ENCODE measurements at regions not wholly inside any gene's neighbourhood (a gene's known extent, or its start where the extent isn't known, plus 50 kb on each side); places are given as distances from the start of the nearest gene placed in this dataset.
A peak's percentile ranks its signal among the peaks of the same experiment; 100 is the strongest.
"Not testable (repeated sequence)": the region's sequence is repeated elsewhere in the genome, so short reads cannot be mapped to it uniquely, and the experiment has no call there.

DNA sequence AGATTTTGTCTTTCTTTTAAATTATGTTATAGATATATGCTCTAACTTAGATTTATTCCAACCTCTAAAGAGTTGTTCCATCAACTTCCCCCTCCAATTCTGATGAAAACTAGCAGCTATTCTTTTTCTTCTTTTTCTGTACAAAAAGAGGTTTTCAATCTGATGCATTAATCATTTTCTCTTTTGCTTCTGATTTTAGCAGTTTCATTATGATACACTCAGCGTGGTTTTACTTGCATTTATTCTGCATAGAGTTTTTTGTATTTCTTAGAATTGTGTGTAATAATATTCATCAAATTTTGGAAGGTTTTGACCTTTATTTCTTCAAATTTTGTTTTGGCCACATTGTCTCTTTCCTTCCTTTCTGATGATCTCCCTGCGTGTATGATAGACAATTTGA lies 968.1 kb upstream of the CDH18 start:
- no peak overlapping the region for H3K4me3 Mint-ChIP-seq
- peaks cover 0 to 4% of the 10 kb centered on the region in 2 donors for H3K9me3 Mint-ChIP-seq
- ATAC-seq (replicated peaks) (no peak), DNase-seq (no peak)
- no peaks in the 10 kb centered on the region for H3K27me3 Mint-ChIP-seq
- no peak overlapping the region for H3K27ac Mint-ChIP-seq
- H3K4me1 Mint-ChIP-seq (ENCODE audit: low read depth in 2 of 2): no peaks in the 10 kb centered on the region
- no peaks in the 10 kb centered on the region for H3K36me3 Mint-ChIP-seq (ENCODE audit: insufficient read depth)

DNA sequence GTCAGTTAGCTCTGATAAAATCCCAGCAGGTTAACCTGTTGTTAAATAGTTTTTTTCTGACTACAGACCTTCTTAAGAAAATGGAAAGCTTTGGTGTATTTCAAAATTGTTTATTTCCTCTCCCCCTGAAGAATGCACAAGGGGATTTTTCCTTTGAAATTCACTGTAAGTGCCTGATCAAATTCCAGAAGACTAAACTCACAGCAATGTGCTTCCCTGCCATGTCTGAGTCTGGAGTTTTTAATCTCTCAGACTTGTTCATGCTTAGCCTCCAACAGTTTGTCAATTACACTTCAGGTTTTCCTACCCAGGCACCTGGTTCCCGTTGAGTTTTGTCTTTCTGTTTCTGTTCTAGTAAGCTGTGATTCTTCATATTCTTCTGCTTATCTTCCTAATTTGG lies 961.6 kb upstream of the CDH18 start:
- no peaks in the 10 kb centered on the region for H3K36me3 Mint-ChIP-seq (ENCODE audit: insufficient read depth)
- H3K4me1 Mint-ChIP-seq (ENCODE audit: low read depth in 2 of 2): no peaks in the 10 kb centered on the region
- H3K9me3 Mint-ChIP-seq: peaks cover 3 to 6% of the 10 kb centered on the region in 2 donors
- no peak overlapping the region for H3K27ac Mint-ChIP-seq
- H3K27me3 Mint-ChIP-seq: no peaks in the 10 kb centered on the region
- DNase-seq (no peak), ATAC-seq (replicated peaks) (no peak)
- no peak overlapping the region for H3K4me3 Mint-ChIP-seq

DNA sequence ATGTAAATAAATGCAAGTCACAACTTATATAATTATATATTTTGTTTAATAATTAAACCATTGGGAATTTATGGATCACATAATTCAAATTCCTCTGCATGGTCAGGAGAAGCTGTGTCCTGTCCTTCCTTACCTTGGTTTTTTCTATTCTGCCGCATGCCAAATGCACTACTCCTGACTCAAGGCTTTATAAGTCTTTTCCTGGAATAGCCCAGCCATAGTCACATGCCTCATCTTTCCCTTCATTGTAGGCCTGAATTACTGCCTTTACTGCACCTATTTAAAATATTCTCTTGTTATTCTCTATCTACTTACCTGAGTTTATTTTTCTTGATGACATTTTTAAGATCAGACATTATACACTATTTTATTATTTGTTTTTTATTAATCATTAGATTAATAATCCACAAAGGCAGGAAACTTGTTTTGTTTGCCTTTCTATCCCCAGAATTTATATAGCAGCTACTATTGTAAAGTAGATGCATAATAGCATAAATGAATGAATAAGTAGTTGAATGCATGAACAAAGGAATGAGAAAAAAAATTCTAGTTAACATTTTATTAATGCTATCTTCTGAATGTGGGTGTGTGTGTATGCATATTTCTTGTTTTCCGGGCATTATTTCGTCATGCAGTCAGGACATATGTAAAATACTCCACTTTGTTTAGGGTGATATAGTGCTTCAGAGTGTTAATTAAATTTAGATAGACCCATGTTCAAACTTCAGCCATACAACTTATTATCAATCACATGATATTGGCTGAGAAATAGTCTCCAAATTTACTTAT lies 955.4 kb upstream of the CDH18 start:
- not testable (repeated sequence) for H3K27me3 Mint-ChIP-seq; H3K4me3 Mint-ChIP-seq; ATAC-seq (replicated peaks); H3K36me3 Mint-ChIP-seq (ENCODE audit: insufficient read depth); H3K9me3 Mint-ChIP-seq; H3K27ac Mint-ChIP-seq; H3K4me1 Mint-ChIP-seq (ENCODE audit: low read depth in 2 of 2); DNase-seq

DNA sequence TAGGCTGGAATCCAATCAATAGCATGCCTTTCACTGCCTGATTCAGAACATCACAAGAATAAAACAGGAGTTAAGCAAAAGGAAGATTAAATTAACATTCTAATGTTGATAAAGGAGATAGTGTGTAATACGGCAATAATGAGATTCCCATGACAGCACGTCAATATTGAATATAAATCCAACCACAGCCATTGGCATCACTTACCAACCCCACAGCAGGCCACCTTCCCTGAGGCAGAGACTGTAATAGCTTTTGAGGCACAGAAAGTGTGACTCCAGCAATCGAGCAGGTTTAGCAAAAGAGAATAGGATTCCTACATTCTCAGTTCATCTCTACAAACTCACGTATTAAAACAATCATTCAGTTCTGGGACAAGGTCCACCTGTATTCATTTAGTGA lies 954.6 kb upstream of the CDH18 start:
- ATAC-seq (replicated peaks); H3K4me3 Mint-ChIP-seq; H3K9me3 Mint-ChIP-seq; H3K27me3 Mint-ChIP-seq; H3K27ac Mint-ChIP-seq; H3K4me1 Mint-ChIP-seq (ENCODE audit: low read depth in 2 of 2); H3K36me3 Mint-ChIP-seq (ENCODE audit: insufficient read depth); DNase-seq: not testable (repeated sequence)

DNA sequence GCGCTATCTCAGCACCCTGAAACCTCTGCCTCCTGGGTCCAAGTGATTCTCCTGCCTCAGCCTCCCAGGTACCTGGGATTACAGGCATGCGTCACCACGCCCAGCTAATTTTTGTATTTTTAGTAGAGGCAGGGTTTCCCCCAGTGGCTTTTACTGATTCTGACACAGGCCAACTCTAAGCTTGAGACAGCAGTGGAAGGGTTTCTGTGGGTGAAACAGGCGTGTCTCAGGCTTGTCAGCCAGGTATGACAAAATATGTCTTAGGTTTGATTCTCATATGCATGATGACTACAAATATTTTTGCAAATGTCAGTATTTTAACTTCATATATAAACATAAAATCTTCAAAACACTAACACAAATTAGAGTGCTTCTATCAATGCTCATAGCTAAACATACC lies 952.8 kb upstream of the CDH18 start:
- ATAC-seq (replicated peaks); H3K9me3 Mint-ChIP-seq; H3K36me3 Mint-ChIP-seq (ENCODE audit: insufficient read depth); H3K4me1 Mint-ChIP-seq (ENCODE audit: low read depth in 2 of 2); H3K4me3 Mint-ChIP-seq; H3K27ac Mint-ChIP-seq; H3K27me3 Mint-ChIP-seq; DNase-seq: not testable (repeated sequence)

DNA sequence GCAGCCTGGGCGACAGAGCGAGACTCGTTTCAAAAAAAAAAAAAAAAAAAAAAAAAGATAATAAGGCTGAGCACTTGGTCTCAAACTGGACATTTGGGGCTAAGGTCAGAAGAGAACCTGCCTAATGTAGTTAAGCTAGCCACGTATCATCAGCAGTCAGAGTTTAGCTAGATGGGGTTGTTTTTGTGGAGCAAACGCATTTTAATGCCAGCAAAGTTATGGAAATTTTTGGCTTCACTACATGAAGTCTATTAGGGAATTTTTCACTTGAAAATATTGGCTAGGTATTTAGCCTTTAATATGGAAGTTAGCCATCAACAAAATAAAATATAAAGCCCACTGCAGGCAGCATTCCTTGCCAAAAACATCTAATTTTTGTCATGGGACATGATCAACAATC lies 902.9 kb upstream of the CDH18 start:
- H3K4me3 Mint-ChIP-seq; H3K27ac Mint-ChIP-seq; DNase-seq; H3K27me3 Mint-ChIP-seq; H3K4me1 Mint-ChIP-seq (ENCODE audit: low read depth in 2 of 2); ATAC-seq (replicated peaks); H3K36me3 Mint-ChIP-seq (ENCODE audit: insufficient read depth); H3K9me3 Mint-ChIP-seq: not testable (repeated sequence)

DNA sequence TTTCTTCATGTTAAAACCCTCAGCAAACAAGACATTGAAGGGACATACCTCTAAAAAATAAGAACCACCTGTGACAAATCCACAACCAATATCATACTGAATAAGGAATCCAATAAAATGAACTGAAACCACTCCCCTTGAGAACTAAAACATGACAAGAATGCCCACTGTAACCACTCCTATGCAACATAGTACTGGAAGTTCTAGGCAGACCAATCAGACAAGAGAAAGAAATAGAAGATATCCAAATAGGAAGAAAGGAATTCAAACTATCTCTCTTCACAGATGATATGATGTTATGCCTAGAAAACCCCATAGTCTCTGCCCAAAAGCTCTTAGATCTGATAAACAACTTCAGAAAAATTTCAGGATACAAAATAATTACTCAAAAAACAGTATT lies 887.7 kb upstream of the CDH18 start:
- not testable (repeated sequence) for H3K27ac Mint-ChIP-seq; DNase-seq; H3K27me3 Mint-ChIP-seq; H3K4me1 Mint-ChIP-seq (ENCODE audit: low read depth in 2 of 2); ATAC-seq (replicated peaks); H3K9me3 Mint-ChIP-seq; H3K4me3 Mint-ChIP-seq; H3K36me3 Mint-ChIP-seq (ENCODE audit: insufficient read depth)

DNA sequence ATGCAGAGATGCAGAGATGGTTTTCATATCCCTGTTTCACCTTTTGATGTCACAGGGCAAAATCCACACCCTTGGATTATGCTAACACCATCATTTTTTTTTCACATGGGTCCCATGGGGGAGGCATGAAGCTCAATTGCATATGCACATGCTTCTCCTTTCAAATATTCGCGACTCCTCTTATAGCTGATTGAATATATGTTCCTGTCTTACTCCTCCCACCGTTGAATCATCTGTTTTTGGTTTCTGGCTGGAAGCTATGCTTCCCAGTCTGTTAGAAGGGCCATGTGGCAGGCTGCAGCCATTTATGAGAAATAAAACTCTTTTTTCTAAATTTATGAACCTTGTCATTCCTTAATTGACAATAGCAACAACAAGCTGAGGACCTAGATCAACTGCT lies 877.9 kb upstream of the CDH18 start:
- not testable (repeated sequence) for H3K4me1 Mint-ChIP-seq (ENCODE audit: low read depth in 2 of 2); H3K27ac Mint-ChIP-seq; DNase-seq; ATAC-seq (replicated peaks); H3K27me3 Mint-ChIP-seq; H3K36me3 Mint-ChIP-seq (ENCODE audit: insufficient read depth); H3K4me3 Mint-ChIP-seq; H3K9me3 Mint-ChIP-seq

DNA sequence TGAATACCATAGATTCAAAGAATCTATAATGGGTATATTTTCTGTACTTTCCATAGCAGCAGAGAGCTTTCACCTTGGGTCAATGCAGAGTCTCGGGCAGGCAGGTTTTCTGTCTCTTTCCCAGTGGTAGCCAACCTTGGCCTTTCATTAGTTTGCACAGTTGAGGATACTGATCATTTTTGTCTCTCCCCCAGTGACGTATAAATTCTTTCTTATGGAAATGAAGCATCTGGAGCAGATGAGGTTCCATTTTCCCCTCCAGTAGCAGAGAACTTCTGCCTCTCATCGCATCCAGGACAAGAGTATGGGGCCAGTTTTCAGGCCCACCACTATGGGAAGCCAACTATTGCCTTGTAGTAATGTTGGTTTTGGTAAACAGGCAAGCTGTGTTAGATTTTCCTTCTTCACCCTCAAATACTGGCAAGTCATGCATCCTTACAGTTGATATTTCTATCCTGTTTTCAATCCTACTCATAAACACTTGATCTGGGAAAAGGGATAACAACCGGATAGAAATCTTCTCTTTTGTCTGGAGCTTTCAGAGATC lies 845.2 kb upstream of the CDH18 start:
- Mint-ChIP-seq H3K4me1 (ENCODE audit: low read depth in 2 of 2) (no peaks in the 10 kb centered on the region), H3K36me3 (ENCODE audit: insufficient read depth) (no peaks in the 10 kb centered on the region), H3K9me3 (peaks cover 3 to 18% of the 10 kb centered on the region in 2 donors), H3K27ac (no peak overlapping the region), H3K27me3 (peaks cover 0 to 9% of the 10 kb centered on the region in 2 donors), H3K4me3 (no peak overlapping the region)
- DNase-seq: no peak
- ATAC-seq (replicated peaks): no peak

DNA sequence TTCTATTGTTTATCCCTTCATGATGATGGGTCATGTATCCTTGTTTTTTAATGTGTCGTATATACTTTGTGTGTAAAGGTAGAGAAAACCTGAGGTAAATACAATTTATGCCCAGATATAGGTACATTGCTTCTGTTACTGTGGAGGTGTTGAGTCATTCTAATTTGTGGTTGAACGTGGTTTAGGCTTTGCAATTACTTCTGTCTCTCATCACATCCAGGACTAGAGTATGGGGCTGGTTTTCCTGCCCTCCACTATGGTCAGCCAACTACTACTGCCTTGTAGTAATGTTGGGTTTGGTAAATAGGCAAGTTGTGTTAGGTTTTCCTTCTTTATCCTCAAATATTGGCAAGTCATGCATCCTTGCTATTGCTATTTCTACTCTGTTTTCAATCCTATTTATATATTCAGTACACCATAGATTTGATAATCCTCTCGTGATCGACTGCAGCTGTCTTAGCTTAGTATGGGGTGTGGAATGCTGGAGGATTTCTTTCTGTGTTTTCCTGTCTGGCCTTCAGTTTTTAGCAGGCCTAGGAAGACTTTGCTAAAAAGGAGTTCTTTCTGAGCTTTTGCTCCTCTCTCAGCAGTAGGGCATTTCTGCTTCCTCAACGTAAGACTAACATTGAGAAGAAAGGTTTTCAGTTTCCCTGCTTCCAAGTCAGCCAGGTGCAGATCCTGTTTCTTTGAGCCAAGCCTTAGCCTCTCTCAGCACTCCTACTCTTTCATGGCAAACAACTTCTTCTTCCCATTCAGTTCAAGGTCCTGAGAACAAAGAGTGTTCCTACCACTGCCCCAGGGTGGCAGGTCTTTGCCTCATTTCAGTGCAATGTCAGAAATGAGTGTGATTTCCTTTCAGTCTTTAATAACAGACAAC lies 844.4 kb upstream of the CDH18 start:
- Mint-ChIP-seq H3K36me3 (ENCODE audit: insufficient read depth) (no peaks in the 10 kb centered on the region), H3K27me3 (peaks cover 0 to 9% of the 10 kb centered on the region in 2 donors), H3K27ac (peak overlapping the region in 1 of 2 donors; percentile 6), H3K4me3 (no peak overlapping the region), H3K9me3 (peaks cover 3 to 18% of the 10 kb centered on the region in 2 donors), H3K4me1 (ENCODE audit: low read depth in 2 of 2) (no peaks in the 10 kb centered on the region)
- ATAC-seq (replicated peaks) (no peak), DNase-seq (no peak)

DNA sequence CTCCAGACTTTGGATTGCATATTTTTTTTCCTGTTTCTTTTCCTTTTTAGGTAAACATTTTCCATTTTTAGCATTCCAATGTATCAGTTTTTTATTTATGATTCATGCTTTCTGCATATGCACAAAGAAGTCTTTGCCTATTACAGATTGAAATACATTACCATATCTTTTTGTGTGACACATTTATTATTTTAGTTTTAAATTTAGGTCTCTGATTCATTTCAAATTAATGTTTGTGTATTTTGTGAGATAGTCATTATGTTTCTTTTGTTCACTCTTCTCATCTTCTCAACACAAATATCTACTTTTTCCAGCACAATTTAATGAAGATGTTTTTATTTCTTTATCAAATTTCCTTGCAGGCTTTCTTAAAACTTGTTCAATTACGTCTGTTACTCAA lies 838.0 kb upstream of the CDH18 start:
- H3K4me1 Mint-ChIP-seq (ENCODE audit: low read depth in 2 of 2); H3K36me3 Mint-ChIP-seq (ENCODE audit: insufficient read depth); DNase-seq; H3K27me3 Mint-ChIP-seq; H3K9me3 Mint-ChIP-seq; H3K4me3 Mint-ChIP-seq; H3K27ac Mint-ChIP-seq; ATAC-seq (replicated peaks): not testable (repeated sequence)

DNA sequence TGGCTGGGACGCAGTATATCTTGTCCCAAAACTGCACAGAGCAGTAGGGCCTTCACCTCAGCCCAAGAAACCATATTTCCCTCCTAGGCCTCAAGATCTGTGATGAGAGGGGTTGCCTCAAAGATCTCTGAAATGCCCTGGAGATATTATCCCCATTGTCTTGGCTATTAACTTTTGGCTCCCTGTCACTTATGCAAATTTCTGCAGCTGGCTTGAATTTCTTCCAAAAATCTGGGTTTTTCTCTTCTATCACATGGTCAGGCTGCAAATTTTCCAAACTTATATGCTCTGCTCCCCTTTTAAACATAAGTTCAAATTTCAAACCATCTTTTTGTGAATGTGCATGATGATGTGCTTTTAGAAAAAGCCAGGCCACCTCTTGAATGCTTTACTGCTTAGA lies 809.2 kb upstream of the CDH18 start:
- H3K9me3 Mint-ChIP-seq; H3K4me1 Mint-ChIP-seq (ENCODE audit: low read depth in 2 of 2); DNase-seq; H3K27ac Mint-ChIP-seq; H3K4me3 Mint-ChIP-seq; H3K27me3 Mint-ChIP-seq; H3K36me3 Mint-ChIP-seq (ENCODE audit: insufficient read depth); ATAC-seq (replicated peaks): not testable (repeated sequence)

DNA sequence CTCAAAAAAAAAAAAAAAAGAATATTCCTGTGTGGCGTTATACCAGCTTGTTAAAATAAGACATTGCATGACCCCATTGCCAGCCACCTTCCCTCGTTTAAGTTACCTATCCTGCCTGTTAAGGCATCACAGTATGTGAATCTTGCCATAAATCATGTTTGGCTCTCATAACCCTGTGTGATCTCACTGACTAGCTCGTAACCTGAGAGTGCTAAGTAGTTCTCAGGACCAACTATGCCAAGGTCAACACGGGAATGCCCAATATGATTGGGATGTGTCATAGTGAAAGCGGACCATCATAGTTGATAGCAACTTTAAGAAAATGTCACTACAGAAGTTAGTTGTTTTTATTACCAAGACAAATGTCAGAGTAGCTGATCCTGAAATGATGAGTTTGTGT lies 796.8 kb upstream of the CDH18 start:
- H3K4me3 Mint-ChIP-seq; DNase-seq; H3K4me1 Mint-ChIP-seq (ENCODE audit: low read depth in 2 of 2); H3K27ac Mint-ChIP-seq; ATAC-seq (replicated peaks); H3K9me3 Mint-ChIP-seq; H3K27me3 Mint-ChIP-seq; H3K36me3 Mint-ChIP-seq (ENCODE audit: insufficient read depth): not testable (repeated sequence)

DNA sequence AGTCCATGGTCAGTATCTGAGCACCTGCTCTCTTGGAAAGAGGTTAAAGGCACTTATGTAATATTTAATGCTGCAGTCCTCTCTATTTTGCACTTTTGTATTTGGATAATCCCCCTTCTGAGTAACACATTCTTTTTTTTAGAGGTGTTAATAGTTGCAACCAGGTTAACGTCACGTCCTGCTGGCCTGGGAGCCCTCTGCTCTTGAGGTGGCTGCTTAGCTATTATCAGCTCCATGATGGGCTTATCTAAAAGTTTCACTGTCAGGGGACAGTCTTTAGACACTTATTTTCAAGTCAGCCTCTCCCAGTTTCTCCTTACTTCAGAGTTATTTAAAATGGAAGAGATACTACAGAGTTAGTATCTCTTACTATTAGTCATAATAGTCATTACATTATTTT lies 795.5 kb upstream of the CDH18 start:
- not testable (repeated sequence) for H3K27me3 Mint-ChIP-seq; H3K36me3 Mint-ChIP-seq (ENCODE audit: insufficient read depth); ATAC-seq (replicated peaks); DNase-seq; H3K27ac Mint-ChIP-seq; H3K4me1 Mint-ChIP-seq (ENCODE audit: low read depth in 2 of 2); H3K4me3 Mint-ChIP-seq; H3K9me3 Mint-ChIP-seq

All from effector memory CD8-positive, alpha-beta T cell (primary cell).